Panc1 (cell line): ENCODE measurements at regions not wholly inside any gene's neighbourhood (a gene's known extent, or its start where the extent isn't known, plus 50 kb on each side); places are given as distances from the start of the nearest gene placed in this dataset.

Experiments used
- ATAC-seq: fragments of 200-7000 bp; cut with Tn5 transposase; 2 replicates; pipeline ENCODE4 v1.9.1; 2020; ENCODE audit warnings: mild to moderate bottlenecking, moderate library complexity
- BruUV-seq: library from RNA; stranded (reverse); fragments of 400-500 nt; replicated peaks from 2 replicates; lab custom pipeline; 2021; lab: Mats Ljungman, UMichigan
- CTCF ChIA-PET: fragments of 300-600 bp; sonication (Branson Sonifier 250); formaldehyde crosslinking; loops from one replicate; lab custom pipeline; 2022; ENCODE audit warnings: antibody characterized with exemption; lab: Charles Lee
- POLR2A ChIA-PET: fragments of 300-600 bp; sonication (Branson Sonifier 250); formaldehyde crosslinking; loops from one replicate; lab custom pipeline; 2022; ENCODE audit warnings: antibody characterized with exemption; lab: Charles Lee
- DNase-seq: peaks from one replicate; pipeline ENCODE4 v3.0.0-alpha.2; 2010; ENCODE audit warnings: low read depth, low spot score
- H3K27ac ChIP-seq: 2 replicates; pipeline ENCODE4 v1.5.1; 2011; ENCODE audit warnings: mild to moderate bottlenecking, low read length, inconsistent platforms
- H3K27me3 ChIP-seq: fragments of 200-500 bp; sonication (Bioruptor generic); 2 replicates; pipeline ENCODE4 v1.6.0; 2014; ENCODE audit warnings: low read length, inconsistent platforms; ENCODE audit not compliant: control insufficient read depth, insufficient read depth
- H3K36me3 ChIP-seq: fragments of 200-500 bp; sonication (Bioruptor generic); 2 replicates; pipeline ENCODE4 v1.5.1; 2014; ENCODE audit warnings: inconsistent platforms, mild to moderate bottlenecking, low read length, moderate library complexity; ENCODE audit not compliant: control insufficient read depth, insufficient read depth
- H3K4me1 ChIP-seq: 2 replicates; pipeline ENCODE4 v1.5.1; 2011; ENCODE audit warnings: inconsistent platforms, mild to moderate bottlenecking, low read length, moderate library complexity; ENCODE audit not compliant: control insufficient read depth, insufficient read depth
- H3K4me3 ChIP-seq, 2 experiments: 2 replicates each; pipeline ENCODE4 v1.5.1; 2011 to 2012; ENCODE audit warnings: low read depth in 2 of 2, low read length in 2 of 2, mild to moderate bottlenecking in 2 of 2, inconsistent platforms in 1 of 2, moderate library complexity in 1 of 2
- H3K9me3 ChIP-seq: fragments of 200-500 bp; sonication (Bioruptor generic); 2 replicates; pipeline ENCODE4 v1.5.1; 2014; ENCODE audit warnings: low read depth, mild to moderate bottlenecking, inconsistent platforms, low read length, moderate library complexity; ENCODE audit not compliant: control insufficient read depth, insufficient read depth
- POLR2AphosphoS5 ChIP-seq: IDR thresholded peaks from 2 replicates; pipeline ENCODE4 v1.6.1; 2012; ENCODE audit warnings: mild to moderate bottlenecking, low read depth, low read length, moderate library complexity
- SIN3A ChIP-seq: IDR thresholded peaks from 2 replicates; pipeline ENCODE4 v1.6.1; 2012; ENCODE audit warnings: low read depth, mild to moderate bottlenecking, low read length, moderate library complexity, borderline replicate concordance; ENCODE audit not compliant: insufficient read depth
- TCF7L2 ChIP-seq: IDR thresholded peaks from 2 replicates; pipeline ENCODE4 v1.6.1; 2011; ENCODE audit warnings: mild to moderate bottlenecking, low read depth, low read length, inconsistent platforms
- in situ Hi-C: cut with HindIII; loops from 2 replicates; pipeline ENCODE4 v1.10.0; 2016; ENCODE audit warnings: low sequenced_read_pairs, low pct_unique_long_range_greater_than_20kb
- intact Hi-C: fragments of 100-400 bp; cut with micrococcal nuclease; formaldehyde crosslinking; loops from one replicate; pipeline ENCODE4 v1.10.0; 2022; ENCODE audit not compliant: unreplicated experiment
- TF ChIP-seq, protein P1 (sequence below): fragments of 450-650 bp; IDR thresholded peaks from 2 replicates; pipeline ENCODE4 v1.5.1; 2017; ENCODE audit warnings: mild to moderate bottlenecking
- TF ChIP-seq, protein P2 (sequence below), 2 experiments: IDR thresholded peaks; 2 replicates each; pipeline ENCODE4 v1.6.1; 2011 to 2012; ENCODE audit warnings: low read depth in 2 of 2, control low read depth in 1 of 2, low read length in 1 of 2, mild to moderate bottlenecking in 1 of 2, moderate library complexity in 1 of 2; ENCODE audit not compliant: insufficient read depth in 1 of 2

DNA sequence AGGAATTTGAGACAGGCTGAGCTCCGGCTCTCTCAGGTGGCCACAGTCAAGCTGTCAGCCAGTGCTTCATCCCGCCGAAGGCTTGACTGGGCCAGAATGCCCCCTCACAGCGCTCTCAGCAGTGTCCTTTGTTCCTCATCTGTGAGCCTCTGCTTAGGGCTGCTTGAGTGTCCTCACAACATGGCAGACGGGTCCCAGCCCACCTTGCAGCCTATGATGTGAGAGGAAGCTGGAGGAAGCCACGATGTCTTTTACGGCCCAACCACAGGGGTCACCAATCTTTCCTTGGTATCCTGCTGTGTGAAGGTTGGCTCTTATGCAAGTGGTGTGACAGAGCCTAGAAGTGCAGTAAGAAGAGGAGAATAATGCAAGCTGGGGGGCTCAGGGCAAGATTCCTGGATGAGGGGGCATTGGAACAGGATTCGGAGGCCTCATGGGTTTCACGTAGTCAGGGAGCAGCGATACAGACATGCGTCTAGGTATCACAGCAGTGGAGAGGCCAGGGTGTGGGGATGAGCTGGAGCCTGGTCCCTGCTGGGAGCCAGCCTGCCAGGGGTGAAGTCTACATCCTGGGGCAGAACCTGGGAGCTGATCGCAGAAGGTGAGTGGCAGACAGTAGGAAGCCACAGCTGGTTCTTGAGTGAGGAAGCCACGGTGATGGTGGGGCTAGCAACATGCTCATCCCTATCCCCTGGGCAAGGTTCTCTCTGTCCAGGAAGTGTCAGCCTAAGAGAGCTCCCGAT is 234.1 kb downstream of the GLI2 start:
- ChIA-PET POLR2A (no interaction called here), CTCF (no interaction called here)
- no peak for DNase-seq
- no peak for ATAC-seq
- no peaks in the 10 kb centered on the region for H3K9me3 ChIP-seq
- no peak for TF ChIP-seq TCF7L2
- TF ChIP-seq, protein P1, sequence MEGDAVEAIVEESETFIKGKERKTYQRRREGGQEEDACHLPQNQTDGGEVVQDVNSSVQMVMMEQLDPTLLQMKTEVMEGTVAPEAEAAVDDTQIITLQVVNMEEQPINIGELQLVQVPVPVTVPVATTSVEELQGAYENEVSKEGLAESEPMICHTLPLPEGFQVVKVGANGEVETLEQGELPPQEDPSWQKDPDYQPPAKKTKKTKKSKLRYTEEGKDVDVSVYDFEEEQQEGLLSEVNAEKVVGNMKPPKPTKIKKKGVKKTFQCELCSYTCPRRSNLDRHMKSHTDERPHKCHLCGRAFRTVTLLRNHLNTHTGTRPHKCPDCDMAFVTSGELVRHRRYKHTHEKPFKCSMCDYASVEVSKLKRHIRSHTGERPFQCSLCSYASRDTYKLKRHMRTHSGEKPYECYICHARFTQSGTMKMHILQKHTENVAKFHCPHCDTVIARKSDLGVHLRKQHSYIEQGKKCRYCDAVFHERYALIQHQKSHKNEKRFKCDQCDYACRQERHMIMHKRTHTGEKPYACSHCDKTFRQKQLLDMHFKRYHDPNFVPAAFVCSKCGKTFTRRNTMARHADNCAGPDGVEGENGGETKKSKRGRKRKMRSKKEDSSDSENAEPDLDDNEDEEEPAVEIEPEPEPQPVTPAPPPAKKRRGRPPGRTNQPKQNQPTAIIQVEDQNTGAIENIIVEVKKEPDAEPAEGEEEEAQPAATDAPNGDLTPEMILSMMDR: no peak
- TF ChIP-seq SIN3A: no peak
- no peak for TF ChIP-seq POLR2AphosphoS5
- TF ChIP-seq, protein P2, sequence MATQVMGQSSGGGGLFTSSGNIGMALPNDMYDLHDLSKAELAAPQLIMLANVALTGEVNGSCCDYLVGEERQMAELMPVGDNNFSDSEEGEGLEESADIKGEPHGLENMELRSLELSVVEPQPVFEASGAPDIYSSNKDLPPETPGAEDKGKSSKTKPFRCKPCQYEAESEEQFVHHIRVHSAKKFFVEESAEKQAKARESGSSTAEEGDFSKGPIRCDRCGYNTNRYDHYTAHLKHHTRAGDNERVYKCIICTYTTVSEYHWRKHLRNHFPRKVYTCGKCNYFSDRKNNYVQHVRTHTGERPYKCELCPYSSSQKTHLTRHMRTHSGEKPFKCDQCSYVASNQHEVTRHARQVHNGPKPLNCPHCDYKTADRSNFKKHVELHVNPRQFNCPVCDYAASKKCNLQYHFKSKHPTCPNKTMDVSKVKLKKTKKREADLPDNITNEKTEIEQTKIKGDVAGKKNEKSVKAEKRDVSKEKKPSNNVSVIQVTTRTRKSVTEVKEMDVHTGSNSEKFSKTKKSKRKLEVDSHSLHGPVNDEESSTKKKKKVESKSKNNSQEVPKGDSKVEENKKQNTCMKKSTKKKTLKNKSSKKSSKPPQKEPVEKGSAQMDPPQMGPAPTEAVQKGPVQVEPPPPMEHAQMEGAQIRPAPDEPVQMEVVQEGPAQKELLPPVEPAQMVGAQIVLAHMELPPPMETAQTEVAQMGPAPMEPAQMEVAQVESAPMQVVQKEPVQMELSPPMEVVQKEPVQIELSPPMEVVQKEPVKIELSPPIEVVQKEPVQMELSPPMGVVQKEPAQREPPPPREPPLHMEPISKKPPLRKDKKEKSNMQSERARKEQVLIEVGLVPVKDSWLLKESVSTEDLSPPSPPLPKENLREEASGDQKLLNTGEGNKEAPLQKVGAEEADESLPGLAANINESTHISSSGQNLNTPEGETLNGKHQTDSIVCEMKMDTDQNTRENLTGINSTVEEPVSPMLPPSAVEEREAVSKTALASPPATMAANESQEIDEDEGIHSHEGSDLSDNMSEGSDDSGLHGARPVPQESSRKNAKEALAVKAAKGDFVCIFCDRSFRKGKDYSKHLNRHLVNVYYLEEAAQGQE (IDR thresholded peaks at IDR 0.05; ENCODE audit: insufficient read depth in 1 of 2, low read depth in 2 of 2, low read length in 1 of 2): no peak
- no peaks in the 10 kb centered on the region for H3K4me1 ChIP-seq
- no peak overlapping the region for H3K4me3 ChIP-seq
- intact Hi-C loops (no loop called here), in situ Hi-C loops (no loop called here)
- H3K27me3 ChIP-seq: no peaks in the 10 kb centered on the region
- H3K27ac ChIP-seq: no peak overlapping the region
- no TSS peak for BruUV-seq
- no peaks in the 10 kb centered on the region for H3K36me3 ChIP-seq

DNA sequence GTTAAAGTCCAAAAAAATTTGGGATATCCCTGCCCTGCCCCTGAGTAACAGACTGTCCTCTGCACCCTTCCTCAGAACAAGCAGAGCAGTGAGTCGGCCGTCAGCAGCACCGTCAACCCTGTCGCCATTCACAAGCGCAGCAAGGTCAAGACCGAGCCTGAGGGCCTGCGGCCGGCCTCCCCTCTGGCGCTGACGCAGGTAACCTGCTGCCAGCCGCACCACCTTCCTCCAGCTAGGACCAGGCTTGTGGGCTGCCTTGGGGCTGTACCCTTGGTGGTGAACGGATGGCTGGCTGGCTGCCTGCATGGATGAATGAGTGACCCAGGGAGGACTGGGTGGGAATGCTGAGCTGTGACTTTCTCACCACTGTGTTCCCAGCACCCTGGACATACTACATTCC is 236.2 kb downstream of the GLI2 start:
- TF ChIP-seq POLR2AphosphoS5: no peak
- TF ChIP-seq, protein P2 (IDR thresholded peaks at IDR 0.05; ENCODE audit: insufficient read depth in 1 of 2, low read depth in 2 of 2, low read length in 1 of 2): no peak
- TF ChIP-seq, protein P1: no peak
- TF ChIP-seq SIN3A: no peak
- TF ChIP-seq TCF7L2: no peak
- no TSS peak for BruUV-seq
- no peak for DNase-seq
- Histone ChIP-seq H3K27ac (no peak overlapping the region), H3K36me3 (no peaks in the 10 kb centered on the region), H3K9me3 (no peaks in the 10 kb centered on the region), H3K27me3 (no peaks in the 10 kb centered on the region), H3K4me1 (no peaks in the 10 kb centered on the region), H3K4me3 (no peak overlapping the region)
- ChIA-PET POLR2A (no interaction called here), CTCF (no interaction called here)
- intact Hi-C loops: no loop called here
- ATAC-seq: no peak
- in situ Hi-C loops: no loop called here
